VCaP (cell line): ENCODE measurements at regions not wholly inside any gene's neighbourhood (a gene's known extent, or its start where the extent isn't known, plus 50 kb on each side); places are given as distances from the start of the nearest gene placed in this dataset.

Experiments
- H3K27ac ChIP-seq: fragments of 450-650 bp; 2 replicates; pipeline ENCODE4 v1.5.1; 2017
- TF ChIP-seq, protein P1 (sequence below): fragments of 450-650 bp; conservative IDR thresholded peaks from 2 replicates; pipeline ENCODE4 v1.5.1; 2017; ENCODE audit warnings: mild to moderate bottlenecking, moderate library complexity

- H3K27ac ChIP-seq = no peak overlapping the region
- TF ChIP-seq, protein P1, sequence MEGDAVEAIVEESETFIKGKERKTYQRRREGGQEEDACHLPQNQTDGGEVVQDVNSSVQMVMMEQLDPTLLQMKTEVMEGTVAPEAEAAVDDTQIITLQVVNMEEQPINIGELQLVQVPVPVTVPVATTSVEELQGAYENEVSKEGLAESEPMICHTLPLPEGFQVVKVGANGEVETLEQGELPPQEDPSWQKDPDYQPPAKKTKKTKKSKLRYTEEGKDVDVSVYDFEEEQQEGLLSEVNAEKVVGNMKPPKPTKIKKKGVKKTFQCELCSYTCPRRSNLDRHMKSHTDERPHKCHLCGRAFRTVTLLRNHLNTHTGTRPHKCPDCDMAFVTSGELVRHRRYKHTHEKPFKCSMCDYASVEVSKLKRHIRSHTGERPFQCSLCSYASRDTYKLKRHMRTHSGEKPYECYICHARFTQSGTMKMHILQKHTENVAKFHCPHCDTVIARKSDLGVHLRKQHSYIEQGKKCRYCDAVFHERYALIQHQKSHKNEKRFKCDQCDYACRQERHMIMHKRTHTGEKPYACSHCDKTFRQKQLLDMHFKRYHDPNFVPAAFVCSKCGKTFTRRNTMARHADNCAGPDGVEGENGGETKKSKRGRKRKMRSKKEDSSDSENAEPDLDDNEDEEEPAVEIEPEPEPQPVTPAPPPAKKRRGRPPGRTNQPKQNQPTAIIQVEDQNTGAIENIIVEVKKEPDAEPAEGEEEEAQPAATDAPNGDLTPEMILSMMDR = no peak
Observed at GRCh38 chr2:204321910-204322751, 223.1 kb upstream of the PARD3B start.

DNA sequence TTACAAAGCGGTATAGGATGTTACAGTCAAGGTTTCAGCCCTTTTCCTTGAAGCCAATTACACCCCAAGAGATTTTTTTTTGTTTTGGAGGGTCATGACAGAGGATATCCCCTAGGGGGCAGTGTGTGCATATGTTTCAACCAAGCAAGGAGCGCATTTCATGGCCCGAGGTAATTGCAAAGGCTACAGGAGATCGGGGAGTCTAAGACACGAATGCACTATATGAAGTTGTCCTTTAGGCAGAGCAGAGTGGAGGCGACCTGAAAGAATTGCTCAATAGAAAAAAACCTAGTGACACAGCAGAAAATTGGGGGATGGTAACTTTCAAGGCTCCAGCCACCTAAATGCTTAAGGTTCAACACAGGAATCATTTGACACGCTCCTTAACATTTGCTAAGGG, 219.8 kb upstream of the PARD3B start:
- TF ChIP-seq, protein P1 = peak; percentile 85
- no peak overlapping the region for H3K27ac ChIP-seq

GRCh38 chr2:204328373-204328772, 216.9 kb upstream of the PARD3B start:
- no peak overlapping the region for H3K27ac ChIP-seq
- TF ChIP-seq, protein P1 = no peak

DNA sequence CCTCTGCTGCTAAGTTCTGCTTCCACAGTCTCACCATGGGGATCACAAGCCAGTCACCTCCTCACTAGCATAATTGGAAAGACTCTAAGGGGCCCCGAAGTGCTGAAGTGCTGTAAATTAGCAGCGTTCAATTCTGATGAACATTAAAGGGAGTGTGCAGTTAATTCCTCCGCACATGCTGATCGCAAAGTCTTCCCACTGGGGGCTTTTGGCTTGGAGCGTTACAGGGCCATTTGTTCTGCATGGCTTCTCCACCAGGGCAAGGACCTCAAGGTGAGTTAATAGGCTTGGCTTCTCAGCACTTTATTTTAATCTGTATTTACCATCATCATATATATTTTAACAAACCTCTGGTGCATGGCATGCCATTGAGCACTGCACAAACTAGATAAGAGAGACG, 216.3 kb upstream of the PARD3B start:
- TF ChIP-seq, protein P1 = no peak; the same call in 1 of the 2 replicates
- H3K27ac ChIP-seq = 0 out of 2 replicates have a peak overlapping the region, but pooled peaks have one; percentile 10

- TF ChIP-seq, protein P1 = no peak
- 0 out of 2 replicates have a peak overlapping the region, but pooled peaks have one; percentile 10 for H3K27ac ChIP-seq
Observed at GRCh38 chr2:204329532-204329931, 215.7 kb upstream of the PARD3B start.

GRCh38 chr2:204331180-204331579, 214.1 kb upstream of the PARD3B start:
- H3K27ac ChIP-seq = no peak overlapping the region
- TF ChIP-seq, protein P1 = no peak

DNA sequence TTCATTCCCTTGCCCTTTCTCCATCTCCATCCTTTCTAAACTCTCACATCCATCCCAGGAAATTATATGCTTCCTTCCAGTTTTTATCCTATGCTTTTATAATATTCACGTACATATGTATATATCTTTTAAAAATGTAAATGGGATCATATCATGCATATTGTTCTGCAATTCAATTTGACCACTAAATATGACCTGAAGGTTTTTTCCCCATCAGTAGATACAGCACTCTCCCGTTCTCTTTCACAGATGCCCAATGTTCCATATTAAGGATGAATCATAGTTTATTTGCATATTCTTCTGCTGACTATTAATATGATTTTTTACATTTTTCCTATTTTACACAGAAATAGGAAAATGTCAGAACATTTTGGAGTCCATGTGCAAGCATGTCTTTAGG, 213.3 kb upstream of the PARD3B start:
- no peak overlapping the region for H3K27ac ChIP-seq
- TF ChIP-seq, protein P1 = no peak
